HEK293 (cell line): ENCODE measurements at regions not wholly inside any gene's neighbourhood (a gene's known extent, or its start where the extent isn't known, plus 50 kb on each side); places are given as distances from the start of the nearest gene placed in this dataset.

Experiments
- CTCF ChIP-seq: fragments of 450-650 bp; formaldehyde crosslinking; IDR thresholded peaks from 2 replicates; pipeline ENCODE4 v1.5.1; 2016; ENCODE audit warnings: missing biosample characterization, missing genetic modification characterization
- PRDM4 ChIP-seq: fragments of 450-650 bp; formaldehyde crosslinking; IDR thresholded peaks from 2 replicates; pipeline ENCODE4 v1.5.1; 2017; ENCODE audit warnings: missing biosample characterization, missing genetic modification characterization
- SCRT1 ChIP-seq: fragments of 450-650 bp; formaldehyde crosslinking; IDR thresholded peaks from 2 replicates; pipeline ENCODE4 v1.5.1; 2016; ENCODE audit warnings: missing biosample characterization, missing genetic modification characterization, borderline replicate concordance
- SCRT2 ChIP-seq: fragments of 450-650 bp; formaldehyde crosslinking; IDR thresholded peaks from 2 replicates; pipeline ENCODE4 v1.5.1; 2016; ENCODE audit warnings: missing biosample characterization, missing genetic modification characterization
- YY2 ChIP-seq: fragments of 450-650 bp; formaldehyde crosslinking; IDR thresholded peaks from 2 replicates; pipeline ENCODE4 v1.5.1; 2016; ENCODE audit warnings: missing biosample characterization, missing genetic modification characterization
- ZNF121 ChIP-seq: fragments of 450-650 bp; formaldehyde crosslinking; IDR thresholded peaks from 2 replicates; pipeline ENCODE4 v1.5.1; 2016; ENCODE audit warnings: missing biosample characterization, missing genetic modification characterization
- ZNF148 ChIP-seq: fragments of 450-650 bp; formaldehyde crosslinking; IDR thresholded peaks from 2 replicates; pipeline ENCODE4 v1.5.0; 2017; ENCODE audit warnings: missing biosample characterization, missing genetic modification characterization, borderline replicate concordance
- ZNF155 ChIP-seq: fragments of 450-650 bp; formaldehyde crosslinking; IDR thresholded peaks from 2 replicates; pipeline ENCODE4 v1.5.1; 2016; ENCODE audit warnings: missing biosample characterization, missing genetic modification characterization
- ZNF23 ChIP-seq: fragments of 450-650 bp; formaldehyde crosslinking; IDR thresholded peaks from 2 replicates; pipeline ENCODE4 v1.5.1; 2016; ENCODE audit warnings: missing biosample characterization, missing genetic modification characterization, borderline replicate concordance
- ZNF302 ChIP-seq: fragments of 450-650 bp; formaldehyde crosslinking; IDR thresholded peaks from 2 replicates; pipeline ENCODE4 v1.5.1; 2016; ENCODE audit warnings: missing biosample characterization, missing genetic modification characterization, low read depth
- ZNF416 ChIP-seq: fragments of 450-650 bp; formaldehyde crosslinking; IDR thresholded peaks from 2 replicates; pipeline ENCODE4 v1.5.1; 2016; ENCODE audit warnings: missing biosample characterization, missing genetic modification characterization
- ZNF449 ChIP-seq: fragments of 450-650 bp; formaldehyde crosslinking; IDR thresholded peaks from 2 replicates; pipeline ENCODE4 v1.5.1; 2017; ENCODE audit warnings: missing biosample characterization, mild to moderate bottlenecking, missing genetic modification characterization, moderate library complexity
- ZNF513 ChIP-seq: fragments of 450-650 bp; IDR thresholded peaks from 2 replicates; pipeline ENCODE4 v1.5.1; 2018; ENCODE audit warnings: missing biosample characterization, missing genetic modification characterization

- TF ChIP-seq CTCF (tag by site-specific recombination) (no peak), ZNF155 (tag by site-specific recombination) (no peak), ZNF416 (no peak), YY2 (tag by site-specific recombination) (no peak), ZNF513 (tag by site-specific recombination) (no peak), PRDM4 (tag by site-specific recombination) (no peak), SCRT2 (tag by site-specific recombination) (no peak), ZNF302 (tag by site-specific recombination) (no peak), ZNF449 (tag by site-specific recombination) (no peak), SCRT1 (tag by site-specific recombination) (no peak), ZNF23 (tag by site-specific recombination) (no peak), ZNF148 (tag by site-specific recombination) (no peak), ZNF121 (tag by site-specific recombination) (no peak)
Measured at GRCh38 chr5:161960314-161960713, 107.3 kb upstream of the GABRG2 start.
